Activated T-cell treated with anti-CD3 and anti-CD28 coated beads for 48 hours (primary cell): ENCODE measurements at regions not wholly inside any gene's neighbourhood (a gene's known extent, or its start where the extent isn't known, plus 50 kb on each side); places are given as distances from the start of the nearest gene placed in this dataset.

ENCODE experiments used
- DNase-seq: peaks from one replicate; pipeline ENCODE4 v3.0.0-alpha.2; 2020; ENCODE audit warnings: low read depth

DNA sequence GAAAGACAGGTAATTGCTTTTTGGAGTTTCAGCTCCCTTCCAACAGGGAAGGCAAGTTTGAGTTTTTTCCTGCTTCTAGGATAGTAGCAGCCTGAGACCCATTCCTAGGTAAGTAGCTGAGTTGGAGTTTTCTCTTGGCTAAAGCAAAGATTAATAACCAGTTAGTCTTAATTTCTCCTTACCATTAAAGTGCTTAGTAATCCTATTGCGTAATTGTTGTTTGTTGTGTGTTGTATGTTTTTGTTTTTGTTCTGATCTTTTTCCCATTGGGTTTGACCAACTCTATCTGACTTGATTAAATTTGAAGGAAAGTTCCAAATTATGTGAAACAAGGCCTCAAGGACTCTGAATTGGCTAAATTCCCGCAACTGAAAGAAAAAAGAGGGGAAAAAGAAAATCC lies 83.5 kb downstream of the TBX22 start:
- DNase-seq: no peak

DNA sequence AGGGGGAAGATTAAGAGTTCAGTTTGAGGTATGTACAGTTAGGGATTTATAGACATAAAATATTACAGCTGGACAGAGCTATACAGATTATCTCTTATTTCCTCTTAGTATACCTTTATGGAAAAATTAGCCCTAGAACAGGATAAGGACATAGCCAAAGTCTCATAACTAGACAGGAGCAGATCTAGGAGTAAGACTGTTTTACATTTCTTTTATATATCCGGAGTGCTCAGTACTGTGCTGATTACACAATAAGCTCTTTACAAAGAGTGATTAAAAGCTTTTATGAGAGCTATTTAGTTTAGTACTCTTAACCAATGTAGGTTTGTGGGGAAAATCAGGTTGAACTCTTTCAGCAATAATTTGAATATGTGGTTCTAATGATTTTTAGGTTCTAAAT lies 105.8 kb downstream of the TBX22 start:
- no peak for DNase-seq

DNA sequence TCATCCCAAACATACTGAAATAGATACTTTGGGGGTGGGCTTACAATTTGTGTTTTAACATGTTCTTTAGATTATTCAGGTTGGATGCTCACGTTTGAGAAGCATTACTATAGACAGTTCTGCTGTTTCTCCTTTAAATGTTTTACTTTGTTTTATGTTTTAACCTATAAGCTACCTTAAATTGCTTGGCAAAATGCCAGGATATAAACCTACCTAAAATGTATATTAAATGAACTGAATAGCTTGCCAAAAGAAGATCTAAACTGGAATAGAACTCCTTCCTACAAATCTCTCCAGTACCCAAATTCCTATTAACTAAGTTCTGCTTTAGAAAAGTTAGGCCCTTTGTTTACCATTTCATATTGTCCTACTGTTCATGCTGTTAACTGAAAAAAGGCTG lies 124.4 kb downstream of the TBX22 start:
- DNase-seq: no peak

DNA sequence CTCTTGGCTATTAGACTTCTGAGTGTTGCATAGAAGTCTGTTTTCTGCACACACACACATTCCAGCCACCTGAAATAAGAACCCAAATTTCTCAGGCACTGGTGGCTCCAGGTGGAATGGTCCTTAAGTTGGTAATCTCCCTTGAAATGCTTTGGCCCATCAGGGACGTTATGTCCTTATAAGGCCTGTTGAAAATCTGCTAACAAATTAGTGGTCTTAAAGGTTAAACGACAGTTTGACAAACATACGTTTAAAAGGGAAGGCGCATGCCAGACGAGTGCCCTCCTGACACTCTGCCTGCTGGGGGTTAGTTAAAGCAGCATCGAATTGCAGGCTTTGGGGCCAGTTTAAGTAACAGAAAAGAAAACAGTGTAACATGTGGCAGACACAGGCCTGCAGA lies 125.0 kb downstream of the TBX22 start:
- no peak for DNase-seq

GRCh38 chrX:80170581-80170980 lies 156.0 kb downstream of the TBX22 start:
- DNase-seq: no peak

- DNase-seq: no peak
Measured at GRCh38 chrX:80173261-80173660, 158.7 kb downstream of the TBX22 start.

DNA sequence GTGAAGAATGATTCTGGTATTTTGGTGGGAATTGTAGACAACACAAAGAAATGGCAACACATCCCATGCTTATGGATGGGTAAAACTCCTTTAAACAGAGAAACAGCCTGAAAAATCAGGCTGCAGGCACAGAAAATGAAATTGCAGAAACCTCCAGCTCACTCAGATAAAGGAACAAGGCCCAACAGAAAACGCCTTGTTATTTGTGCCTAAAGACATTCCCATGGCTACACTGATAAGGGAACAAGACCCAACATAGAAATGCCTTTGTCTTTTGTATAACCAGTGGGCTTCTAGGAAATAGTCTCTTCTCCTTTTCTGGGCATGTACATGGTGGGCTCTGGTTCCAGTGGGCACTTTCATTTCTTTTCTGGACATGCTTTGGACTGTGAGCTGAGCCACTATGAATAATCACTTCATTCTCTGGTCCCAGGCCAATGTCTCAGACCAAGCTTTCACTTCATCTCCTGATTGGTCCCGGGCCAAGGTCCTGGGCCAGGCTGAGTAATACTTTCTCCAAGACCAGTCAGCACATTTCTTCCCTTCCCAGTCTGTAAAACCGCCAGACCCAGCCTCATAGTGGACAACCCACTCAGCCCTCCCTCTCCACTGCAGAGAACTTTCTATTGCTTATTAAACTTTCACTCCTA lies 160.5 kb downstream of the TBX22 start:
- DNase-seq: no peak

GRCh38 chrX:80181079-80181478 lies 166.5 kb downstream of the TBX22 start:
- no peak for DNase-seq

GRCh38 chrX:80184854-80185253 lies 170.3 kb downstream of the TBX22 start:
- DNase-seq: no peak

DNA sequence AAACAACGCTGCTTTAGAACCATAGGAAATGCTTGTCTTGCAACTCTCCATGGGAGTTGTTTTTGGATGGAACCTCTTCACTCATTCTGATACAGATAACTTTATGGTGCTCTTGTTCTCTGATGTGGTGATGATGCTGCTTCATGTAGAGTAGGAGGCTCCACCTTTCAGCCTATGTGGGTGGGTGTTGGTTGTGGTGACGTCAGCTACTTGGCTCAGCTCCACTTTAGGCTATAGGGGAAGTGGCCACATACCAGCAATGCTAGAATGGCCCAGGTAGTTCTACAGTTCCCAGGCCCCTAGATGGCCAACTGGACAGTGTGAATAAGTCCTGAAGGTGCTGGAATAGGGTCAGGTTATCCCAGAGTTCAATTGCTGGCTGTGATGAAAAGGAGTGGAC lies 192.1 kb downstream of the TBX22 start:
- DNase-seq: no peak

GRCh38 chrX:80207327-80207726 lies 192.8 kb downstream of the TBX22 start:
- no peak for DNase-seq

DNA sequence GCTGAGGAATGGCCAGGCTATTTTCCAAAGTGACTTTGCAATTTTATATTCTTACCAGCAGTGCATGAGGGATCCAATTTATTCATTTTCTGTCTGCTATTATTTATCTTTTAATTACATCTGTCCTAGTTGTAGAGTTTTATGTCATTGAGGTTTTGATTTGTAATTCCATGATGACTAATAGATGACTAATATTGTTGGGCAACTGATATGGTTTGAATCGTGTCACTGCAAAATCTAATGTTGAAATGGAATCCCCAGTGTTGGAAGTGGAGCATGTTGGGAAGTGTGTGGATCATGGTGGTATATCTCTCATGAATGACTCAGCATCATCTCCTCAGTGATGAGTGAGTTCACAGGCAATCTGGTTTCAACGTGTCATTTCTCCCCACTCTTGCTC lies 201.5 kb downstream of the TBX22 start:
- no peak for DNase-seq

GRCh38 chrX:80223982-80224579 lies 196.2 kb upstream of the TENT5D start:
- DNase-seq: no peak

- no peak for DNase-seq
Measured at GRCh38 chrX:80229626-80230025, 190.6 kb upstream of the TENT5D start.

GRCh38 chrX:80237072-80237471 lies 183.2 kb upstream of the TENT5D start:
- no peak for DNase-seq

DNA sequence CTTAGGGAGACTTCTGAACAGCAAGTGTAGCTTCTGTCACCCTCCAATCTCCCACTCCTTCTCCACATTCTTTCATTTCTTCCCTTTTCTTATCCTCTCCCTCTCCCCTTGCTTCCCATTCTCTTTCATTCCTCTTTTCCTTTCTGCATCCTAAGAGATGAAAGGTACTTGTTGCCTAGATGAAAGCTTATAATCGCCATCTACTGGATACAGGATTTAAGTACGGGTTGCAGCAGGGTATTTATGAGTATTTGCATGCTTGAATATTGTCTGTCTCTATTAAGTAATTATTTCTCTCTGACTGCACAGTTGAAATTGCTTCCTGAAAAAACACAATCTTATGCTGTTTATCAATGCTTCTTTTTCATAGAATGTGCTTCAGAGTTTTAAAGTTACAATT lies 174.0 kb upstream of the TENT5D start:
- DNase-seq: no peak

DNA sequence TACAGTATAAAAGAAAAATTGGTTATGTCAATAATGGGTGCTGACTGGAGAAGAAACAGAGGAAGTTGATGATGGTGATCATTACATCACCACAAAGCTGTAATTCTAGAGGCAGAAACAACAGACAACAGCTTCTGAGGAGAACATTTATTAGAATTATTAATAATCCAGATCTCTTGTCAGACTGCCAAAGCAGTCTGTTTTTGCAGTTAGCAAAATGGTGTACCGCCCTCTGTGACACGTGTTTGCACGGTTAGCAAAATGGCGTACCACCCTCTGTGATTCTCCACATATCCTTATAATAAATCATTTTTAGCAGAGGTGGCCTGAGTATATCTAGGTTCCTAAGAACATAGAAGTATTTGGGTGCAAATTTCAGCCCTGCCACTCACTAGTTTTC lies 154.0 kb upstream of the TENT5D start:
- no peak for DNase-seq

GRCh38 chrX:80266979-80267378 lies 153.3 kb upstream of the TENT5D start:
- no peak for DNase-seq

DNA sequence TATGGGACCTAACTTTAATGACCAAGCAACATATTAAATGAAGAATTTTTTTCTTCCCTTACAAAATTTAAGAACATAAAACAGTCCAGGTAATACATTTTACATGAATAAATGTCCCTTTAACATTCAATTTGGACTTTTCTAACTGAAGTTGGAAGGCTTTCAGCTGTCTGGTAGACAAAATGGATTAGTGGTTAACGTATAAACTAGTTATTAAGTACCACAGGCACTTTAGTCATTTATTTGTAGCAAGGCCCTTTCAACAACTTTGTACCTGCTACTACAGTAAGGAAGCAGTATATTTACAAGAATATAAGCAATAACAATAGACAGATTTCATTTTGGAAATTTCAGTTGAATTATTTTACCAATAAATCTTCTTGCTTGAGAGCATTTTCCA lies 152.5 kb upstream of the TENT5D start:
- DNase-seq: no peak

GRCh38 chrX:80282535-80282934 lies 137.7 kb upstream of the TENT5D start:
- no peak for DNase-seq

DNA sequence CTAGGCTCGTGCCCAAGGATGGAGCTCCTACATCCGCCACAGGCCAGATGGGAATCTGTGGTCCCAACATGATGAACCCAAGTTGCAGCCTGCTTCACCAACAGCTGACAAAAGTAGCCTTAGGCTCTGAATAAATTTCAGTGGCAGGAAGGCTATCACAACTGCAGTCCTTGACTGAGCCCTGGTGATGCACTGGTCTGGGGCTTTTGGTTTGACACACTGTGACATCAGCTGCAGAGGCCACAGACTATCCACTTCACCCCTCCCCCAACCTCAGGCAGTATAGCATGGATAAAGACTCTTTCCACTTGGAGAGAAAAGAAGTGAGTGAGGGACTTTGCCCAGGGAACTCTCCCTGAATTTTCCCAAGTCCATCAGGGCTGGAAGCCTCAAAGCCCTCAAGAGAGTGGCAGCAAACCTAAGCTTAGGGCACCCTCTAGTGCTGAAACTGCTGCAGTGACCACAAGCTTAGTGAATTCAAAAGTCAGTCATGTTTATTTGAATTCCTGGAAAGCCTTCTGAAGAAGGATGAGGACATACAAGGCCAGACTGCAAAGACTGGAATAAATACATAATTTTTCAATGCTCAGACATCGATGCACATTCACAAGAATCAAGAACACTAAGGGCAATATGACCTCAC lies 135.0 kb upstream of the TENT5D start:
- no peak for DNase-seq

GRCh38 chrX:80290834-80291233 lies 129.4 kb upstream of the TENT5D start:
- DNase-seq: no peak

- DNase-seq: no peak
Measured at GRCh38 chrX:80293354-80293753, 126.9 kb upstream of the TENT5D start.

DNA sequence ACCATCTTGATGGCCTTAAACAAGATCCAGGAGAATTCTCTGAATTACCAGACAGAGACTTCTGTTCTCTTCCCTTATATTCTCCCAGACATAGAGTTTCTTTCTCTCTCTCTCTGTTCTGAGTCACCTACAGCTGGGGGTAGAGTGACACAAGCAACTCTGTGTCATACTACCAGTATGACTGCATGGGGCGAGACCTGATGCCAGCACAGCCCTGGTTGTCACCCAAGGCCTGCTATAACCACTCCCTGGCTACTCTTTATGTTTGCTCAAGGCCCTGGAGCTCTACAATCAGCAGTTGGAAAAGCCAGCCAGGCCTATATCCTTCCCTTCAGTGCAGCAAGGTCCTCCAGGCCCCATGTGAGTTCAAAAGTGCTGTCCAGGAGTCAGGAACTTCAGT lies 114.2 kb upstream of the TENT5D start:
- no peak for DNase-seq
